ENCODE measurements at regions not wholly inside any gene's neighbourhood (a gene's known extent, or its start where the extent isn't known, plus 50 kb on each side); places are given as distances from the start of the nearest gene placed in this dataset.

- POLR2A ChIA-PET = no interaction called here
- CTCF ChIA-PET = no interaction called here
- no peak for DNase-seq (ENCODE audit: low read depth, low spot score)
- TF ChIP-seq, protein P1, sequence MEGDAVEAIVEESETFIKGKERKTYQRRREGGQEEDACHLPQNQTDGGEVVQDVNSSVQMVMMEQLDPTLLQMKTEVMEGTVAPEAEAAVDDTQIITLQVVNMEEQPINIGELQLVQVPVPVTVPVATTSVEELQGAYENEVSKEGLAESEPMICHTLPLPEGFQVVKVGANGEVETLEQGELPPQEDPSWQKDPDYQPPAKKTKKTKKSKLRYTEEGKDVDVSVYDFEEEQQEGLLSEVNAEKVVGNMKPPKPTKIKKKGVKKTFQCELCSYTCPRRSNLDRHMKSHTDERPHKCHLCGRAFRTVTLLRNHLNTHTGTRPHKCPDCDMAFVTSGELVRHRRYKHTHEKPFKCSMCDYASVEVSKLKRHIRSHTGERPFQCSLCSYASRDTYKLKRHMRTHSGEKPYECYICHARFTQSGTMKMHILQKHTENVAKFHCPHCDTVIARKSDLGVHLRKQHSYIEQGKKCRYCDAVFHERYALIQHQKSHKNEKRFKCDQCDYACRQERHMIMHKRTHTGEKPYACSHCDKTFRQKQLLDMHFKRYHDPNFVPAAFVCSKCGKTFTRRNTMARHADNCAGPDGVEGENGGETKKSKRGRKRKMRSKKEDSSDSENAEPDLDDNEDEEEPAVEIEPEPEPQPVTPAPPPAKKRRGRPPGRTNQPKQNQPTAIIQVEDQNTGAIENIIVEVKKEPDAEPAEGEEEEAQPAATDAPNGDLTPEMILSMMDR (IDR thresholded peaks at IDR 0.05; ENCODE audit: low read depth, low read length) = no peak
- H3K27me3 ChIP-seq (ENCODE audit: control insufficient read depth, insufficient read depth, low read length) = no peaks in the 10 kb centered on the region
- H3K4me3 ChIP-seq (ENCODE audit: low read depth, low read length) = no peak overlapping the region
- H3K9me3 ChIP-seq (ENCODE audit: control insufficient read depth, insufficient read depth, low read length) = peaks cover 16% of the 10 kb centered on the region
- H3K27ac ChIP-seq (ENCODE audit: low read depth, low read length) = no peak overlapping the region
These were observed 332.1 kb upstream of the SORCS1 start for GRCh38 chr10:107496594-107496993.

DNA sequence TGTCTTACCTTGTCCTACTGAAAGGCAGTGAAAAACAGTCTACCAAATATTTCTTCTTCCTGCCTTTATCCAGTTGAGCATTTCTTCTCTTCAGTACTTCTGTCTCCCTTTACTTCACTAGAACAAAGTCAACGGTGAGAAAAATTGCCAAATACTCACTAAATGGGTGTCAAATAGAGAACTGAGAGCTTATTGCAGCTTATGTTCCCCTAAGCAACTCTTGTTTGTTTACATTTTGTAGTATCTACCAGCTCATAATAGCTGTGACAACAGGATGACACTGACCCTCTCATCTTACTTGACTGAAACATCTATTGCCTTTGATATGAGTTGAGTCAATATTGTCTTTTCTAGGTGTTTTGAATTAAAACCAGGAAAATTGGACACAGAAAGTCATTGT is 327.9 kb upstream of the SORCS1 start:
- Histone ChIP-seq H3K4me3 (ENCODE audit: low read depth, low read length) (no peak overlapping the region), H3K9me3 (ENCODE audit: control insufficient read depth, insufficient read depth, low read length) (peaks cover 6% of the 10 kb centered on the region), H3K27ac (ENCODE audit: low read depth, low read length) (no peak overlapping the region), H3K27me3 (ENCODE audit: control insufficient read depth, insufficient read depth, low read length) (no peaks in the 10 kb centered on the region)
- CTCF ChIA-PET = no interaction called here
- no peak for DNase-seq (ENCODE audit: low read depth, low spot score)
- TF ChIP-seq, protein P1 (IDR thresholded peaks at IDR 0.05; ENCODE audit: low read depth, low read length) = no peak
- POLR2A ChIA-PET = no interaction called here

DNA sequence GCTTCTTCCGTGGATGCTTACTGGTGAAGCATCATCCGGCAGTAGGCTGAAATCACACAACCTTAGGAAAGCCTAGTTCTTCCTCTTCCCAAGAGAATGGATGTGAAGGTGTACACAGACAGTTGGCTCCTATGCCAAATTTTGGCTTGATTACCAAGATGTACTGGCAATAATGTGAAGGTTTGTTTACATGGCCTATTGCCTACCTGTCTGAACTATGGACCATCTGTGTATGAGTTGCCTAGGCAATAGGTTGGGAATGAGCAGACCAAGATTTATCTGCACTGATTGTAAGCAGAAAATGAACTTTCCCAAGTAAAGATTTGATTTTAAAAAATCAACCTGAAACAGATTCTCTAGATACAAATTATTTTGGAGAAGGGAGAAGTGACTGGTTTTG is 325.9 kb upstream of the SORCS1 start:
- ChIA-PET CTCF (no interaction called here), POLR2A (no interaction called here)
- Histone ChIP-seq H3K27me3 (ENCODE audit: control insufficient read depth, insufficient read depth, low read length) (no peaks in the 10 kb centered on the region), H3K27ac (ENCODE audit: low read depth, low read length) (no peak overlapping the region), H3K9me3 (ENCODE audit: control insufficient read depth, insufficient read depth, low read length) (peaks cover under 1% of the 10 kb centered on the region; the same call in 1 of the 2 replicates), H3K4me3 (ENCODE audit: low read depth, low read length) (no peak overlapping the region)
- TF ChIP-seq, protein P1 (IDR thresholded peaks at IDR 0.05; ENCODE audit: low read depth, low read length) = no peak
- no peak for DNase-seq (ENCODE audit: low read depth, low spot score)

DNA sequence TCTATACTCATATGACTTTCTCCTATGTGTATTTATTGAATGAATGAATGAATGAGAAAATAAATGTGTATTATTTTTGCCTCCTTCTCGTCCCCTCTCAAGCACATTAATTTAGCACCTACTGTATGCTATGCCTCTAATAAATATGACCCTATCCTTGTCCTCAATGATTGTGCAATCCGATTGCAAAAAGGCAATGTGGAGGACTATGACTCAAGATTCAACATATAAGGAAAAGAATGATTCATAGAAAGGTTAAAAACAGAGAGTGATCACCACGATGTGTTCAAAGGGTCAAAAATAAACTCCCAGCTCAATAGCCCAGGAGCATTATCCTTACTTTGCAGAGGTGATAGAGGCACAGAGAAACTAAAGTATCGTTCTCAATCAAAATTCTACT is 322.8 kb upstream of the SORCS1 start:
- TF ChIP-seq, protein P1 (IDR thresholded peaks at IDR 0.05; ENCODE audit: low read depth, low read length) = no peak
- H3K4me3 ChIP-seq (ENCODE audit: low read depth, low read length) = no peak overlapping the region
- ChIA-PET CTCF (no interaction called here), POLR2A (no interaction called here)
- no peak overlapping the region for H3K27ac ChIP-seq (ENCODE audit: low read depth, low read length)
- no peaks in the 10 kb centered on the region for H3K27me3 ChIP-seq (ENCODE audit: control insufficient read depth, insufficient read depth, low read length)
- peaks cover under 1% of the 10 kb centered on the region; the same call in 1 of the 2 replicates for H3K9me3 ChIP-seq (ENCODE audit: control insufficient read depth, insufficient read depth, low read length)
- DNase-seq (ENCODE audit: low read depth, low spot score) = no peak

GRCh38 chr10:107485019-107485418 is 320.5 kb upstream of the SORCS1 start:
- peaks cover 7% of the 10 kb centered on the region; the same call in 1 of the 2 replicates for H3K9me3 ChIP-seq (ENCODE audit: control insufficient read depth, insufficient read depth, low read length)
- no peaks in the 10 kb centered on the region for H3K27me3 ChIP-seq (ENCODE audit: control insufficient read depth, insufficient read depth, low read length)
- ChIA-PET CTCF (no interaction called here), POLR2A (no interaction called here)
- DNase-seq (ENCODE audit: low read depth, low spot score) = no peak
- H3K4me3 ChIP-seq (ENCODE audit: low read depth, low read length) = no peak overlapping the region
- H3K27ac ChIP-seq (ENCODE audit: low read depth, low read length) = no peak overlapping the region
- TF ChIP-seq, protein P1 (IDR thresholded peaks at IDR 0.05; ENCODE audit: low read depth, low read length) = no peak
